ENCODE measurements at regions not wholly inside any gene's neighbourhood (a gene's known extent, or its start where the extent isn't known, plus 50 kb on each side); places are given as distances from the start of the nearest gene placed in this dataset.
"Not testable (repeated sequence)": the region's sequence is repeated elsewhere in the genome, so short reads cannot be mapped to it uniquely, and the experiment has no call there.

GRCh38 chr10:117492504-117492903 lies 50.0 kb upstream of the EMX2 start:
- no peak for DNase-seq

- no peak for DNase-seq
Observed at GRCh38 chr10:117488004-117488403, 54.5 kb upstream of the EMX2 start.

- no peak for DNase-seq
Observed at GRCh38 chr10:117486606-117487005, 55.9 kb upstream of the EMX2 start.

- no peak for DNase-seq
Observed at GRCh38 chr10:117483056-117483590, 59.4 kb upstream of the EMX2 start.

GRCh38 chr10:117481011-117481410 lies 61.5 kb upstream of the EMX2 start:
- DNase-seq, result not testable (repeated sequence)

- DNase-seq, result no peak
Observed at GRCh38 chr10:117480097-117480496, 62.4 kb upstream of the EMX2 start.

GRCh38 chr10:117477961-117478670 lies 64.4 kb upstream of the EMX2 start:
- DNase-seq, result peak in 2 of 3 donors; percentile 14 to 30

- DNase-seq, result no peak
Observed at GRCh38 chr10:117477211-117477947, 65.2 kb upstream of the EMX2 start.

GRCh38 chr10:117476716-117477115 lies 65.8 kb upstream of the EMX2 start:
- DNase-seq, result no peak

- DNase-seq, result no peak
Observed at GRCh38 chr10:117476281-117476680, 66.3 kb upstream of the EMX2 start.

- DNase-seq, result no peak
Observed at GRCh38 chr10:117472872-117473271, 69.7 kb upstream of the EMX2 start.

GRCh38 chr10:117471344-117471874 lies 71.1 kb upstream of the EMX2 start:
- no peak for DNase-seq

GRCh38 chr10:117470733-117471132 lies 71.8 kb upstream of the EMX2 start:
- no peak for DNase-seq

- DNase-seq, result no peak
Observed at GRCh38 chr10:117468665-117469064, 73.9 kb upstream of the EMX2 start.

GRCh38 chr10:117464176-117464575 lies 78.4 kb upstream of the EMX2 start:
- no peak for DNase-seq

- no peak for DNase-seq
Observed at GRCh38 chr10:117463545-117463920, 79.0 kb upstream of the EMX2 start.

GRCh38 chr10:117462816-117463544 lies 79.6 kb upstream of the EMX2 start:
- DNase-seq, result no peak

- DNase-seq, result no peak
Observed at GRCh38 chr10:117462424-117462792, 80.1 kb upstream of the EMX2 start.

GRCh38 chr10:117461766-117462423 lies 80.7 kb upstream of the EMX2 start:
- no peak for DNase-seq

GRCh38 chr10:117460846-117461765 lies 81.4 kb upstream of the EMX2 start:
- no peak for DNase-seq

GRCh38 chr10:117458571-117458970 lies 83.3 kb upstream of the PDZD8 start:
- DNase-seq, result no peak

GRCh38 chr10:117457932-117458331 lies 82.7 kb upstream of the PDZD8 start:
- DNase-seq, result no peak
